Stimulated activated CD4-positive, alpha-beta T cell treated with anti-CD3 and anti-CD28 coated beads, Interleukin-12 subunit alpha, Interleukin-12 subunit beta, amount 100 ng/mL, for 24 hours (primary cell): ENCODE measurements at regions not wholly inside any gene's neighbourhood (a gene's known extent, or its start where the extent isn't known, plus 50 kb on each side); places are given as distances from the start of the nearest gene placed in this dataset.

Source experiments
- DNase-seq, 2 experiments: peaks; one replicate each; pipeline ENCODE4 v3.0.0-alpha.2; 2020; ENCODE audit warnings: low read depth in 2 of 2

- DNase-seq: no peak
Observed at GRCh38 chr18:54100920-54101470, 123.5 kb downstream of the MBD2 start.

GRCh38 chr18:54100466-54100865 is 124.0 kb downstream of the MBD2 start:
- no peak for DNase-seq

- no peak for DNase-seq
Observed at GRCh38 chr18:54094474-54094873, 130.0 kb downstream of the MBD2 start.

- DNase-seq: no peak
Observed at GRCh38 chr18:54090856-54091255, 133.6 kb downstream of the MBD2 start.

- DNase-seq: no peak
Observed at GRCh38 chr18:54089749-54090459, 134.6 kb downstream of the MBD2 start.

- no peak for DNase-seq
Observed at GRCh38 chr18:54086863-54087262, 137.6 kb downstream of the MBD2 start.

GRCh38 chr18:54086046-54086802 is 138.2 kb downstream of the MBD2 start:
- no peak for DNase-seq

- DNase-seq: no peak
Observed at GRCh38 chr18:54080858-54081257, 143.6 kb downstream of the MBD2 start.

GRCh38 chr18:54076166-54076565 is 148.3 kb downstream of the MBD2 start:
- no peak for DNase-seq

- no peak for DNase-seq
Observed at GRCh38 chr18:54075689-54076088, 148.8 kb downstream of the MBD2 start.

GRCh38 chr18:54069729-54070128 is 154.7 kb downstream of the MBD2 start:
- no peak for DNase-seq

- DNase-seq: no peak
Observed at GRCh38 chr18:54060343-54061005, 164.0 kb downstream of the MBD2 start.

- no peak for DNase-seq
Observed at GRCh38 chr18:54052732-54053429, 171.6 kb downstream of the MBD2 start.

GRCh38 chr18:54052259-54052658 is 172.2 kb downstream of the MBD2 start:
- DNase-seq: no peak

- no peak for DNase-seq
Observed at GRCh38 chr18:54043484-54044251, 180.8 kb downstream of the MBD2 start.

GRCh38 chr18:54035927-54036326 is 188.5 kb downstream of the MBD2 start:
- no peak for DNase-seq

- no peak for DNase-seq
Observed at GRCh38 chr18:54033052-54033451, 191.4 kb downstream of the MBD2 start.

- DNase-seq: no peak
Observed at GRCh38 chr18:54032412-54032811, 192.1 kb downstream of the MBD2 start.

GRCh38 chr18:54031243-54031642 is 193.2 kb downstream of the MBD2 start:
- no peak for DNase-seq

GRCh38 chr18:54030434-54030833 is 194.0 kb downstream of the MBD2 start:
- DNase-seq: no peak

- DNase-seq: no peak
Observed at GRCh38 chr18:54023471-54023870, 201.0 kb downstream of the MBD2 start.
